Fibroblast of villous mesenchyme (primary cell): ENCODE measurements at regions not wholly inside any gene's neighbourhood (a gene's known extent, or its start where the extent isn't known, plus 50 kb on each side); places are given as distances from the start of the nearest gene placed in this dataset.

Source experiments
- DNase-seq: peaks from one replicate; pipeline ENCODE4 v3.0.0-alpha.2; 2010; ENCODE audit warnings: low read depth
- H3K4me3 ChIP-seq: 2 replicates; pipeline ENCODE4 v1.5.1; 2011; ENCODE audit warnings: low read depth, mild to moderate bottlenecking, low read length
- CTCF ChIP-seq: IDR thresholded peaks from 2 replicates; pipeline ENCODE4 v1.5.1; 2012; ENCODE audit warnings: low read depth, mild to moderate bottlenecking, low read length; ENCODE audit not compliant: insufficient read depth

DNA sequence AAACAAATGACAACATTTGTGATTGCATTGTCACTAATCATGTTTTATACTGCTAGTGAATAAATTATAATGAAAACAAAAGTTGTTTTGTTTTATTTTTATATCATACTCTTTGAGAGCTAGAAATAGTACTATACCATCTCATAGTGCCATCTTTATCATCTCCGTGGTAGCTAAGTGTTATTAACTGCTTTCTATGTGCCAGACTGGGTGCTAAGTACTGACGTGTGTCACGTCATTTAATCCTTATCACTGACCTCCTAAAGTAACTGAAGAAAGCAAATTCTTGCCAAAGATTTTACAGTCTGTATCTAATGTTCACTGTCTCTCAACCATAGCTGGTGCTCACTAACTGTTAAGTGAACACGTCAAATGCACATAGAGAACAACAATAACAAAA is 99.5 kb upstream of the CNTN3 start:
- DNase-seq, result no peak
- no peak for TF ChIP-seq CTCF
- no peak overlapping the region for H3K4me3 ChIP-seq

DNA sequence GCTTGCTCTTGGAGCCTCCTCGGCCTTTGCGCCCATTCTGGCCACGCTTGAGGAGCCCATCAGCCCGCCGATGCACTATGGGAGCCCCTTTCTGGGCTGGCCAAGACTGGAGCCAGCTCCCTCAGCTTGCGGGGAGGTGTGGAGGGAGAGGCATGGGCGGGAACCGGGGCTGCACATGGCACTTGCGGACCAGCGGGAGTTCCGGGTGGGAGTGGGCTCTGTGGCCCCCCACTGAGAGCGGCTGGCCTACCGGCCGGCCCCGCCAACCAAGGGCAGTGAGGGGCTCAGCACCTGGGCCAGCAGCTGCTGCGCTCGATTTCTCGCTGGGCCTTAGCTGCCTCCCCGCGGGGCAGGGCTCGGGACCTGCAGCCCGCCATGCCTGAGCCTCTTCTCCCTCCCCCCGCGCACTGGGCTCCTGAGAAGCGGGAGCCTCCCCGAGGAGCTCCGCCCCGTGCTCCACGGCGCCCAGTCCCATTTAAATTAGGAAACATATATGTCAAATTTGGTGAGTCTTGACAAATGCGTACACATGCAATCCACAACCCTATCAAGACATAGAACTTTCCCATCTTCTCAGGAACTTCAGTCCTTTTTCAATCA is 97.6 kb upstream of the CNTN3 start:
- H3K4me3 ChIP-seq, result no peak overlapping the region
- no peak for TF ChIP-seq CTCF
- DNase-seq, result no peak

GRCh38 chr3:74709951-74710350 is 95.5 kb upstream of the CNTN3 start:
- no peak for DNase-seq
- H3K4me3 ChIP-seq, result no peak overlapping the region
- no peak for TF ChIP-seq CTCF

DNA sequence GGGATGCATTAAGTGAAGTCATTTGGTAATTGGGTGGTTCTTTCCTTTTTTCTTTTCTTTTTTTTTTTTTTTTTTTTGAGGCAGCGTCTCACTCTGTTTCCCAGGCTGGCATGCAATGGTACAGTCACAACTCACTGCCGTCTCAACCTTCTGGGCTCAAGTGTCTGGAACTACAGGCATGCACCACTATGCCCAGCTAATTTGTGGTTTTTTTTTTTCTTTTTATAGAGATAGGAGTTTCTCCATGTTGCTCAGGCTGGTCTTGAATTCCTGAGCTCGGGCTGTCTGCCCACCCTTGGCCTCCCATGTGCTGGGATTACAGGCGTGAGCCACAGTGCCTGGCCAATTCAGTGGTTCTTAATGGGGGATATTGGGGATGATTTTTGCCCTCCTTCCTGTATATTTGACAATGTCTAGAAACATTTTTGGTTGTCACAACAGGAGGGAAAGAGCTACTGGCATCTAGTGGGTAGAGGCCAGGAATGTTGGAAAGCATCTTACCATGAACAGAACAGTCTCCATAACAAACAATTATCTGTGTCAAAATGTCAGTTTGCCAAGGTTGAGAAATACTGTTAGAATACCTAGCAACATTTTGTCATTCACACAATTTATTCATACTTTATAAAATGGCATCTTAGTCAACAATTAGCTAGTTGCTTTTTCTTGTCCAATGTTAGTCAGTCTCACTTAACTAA is 79.4 kb upstream of the CNTN3 start:
- TF ChIP-seq CTCF, result no peak
- no peak for DNase-seq
- no peak overlapping the region for H3K4me3 ChIP-seq

- DNase-seq, result no peak
Observed at GRCh38 chr3:74693251-74693650, 78.8 kb upstream of the CNTN3 start.

GRCh38 chr3:74691946-74692345 is 77.5 kb upstream of the CNTN3 start:
- DNase-seq, result no peak
- TF ChIP-seq CTCF, result no peak
- no peak overlapping the region for H3K4me3 ChIP-seq

More at GRCh38 chr3:74693251-74693650, 78.8 kb upstream of the CNTN3 start:
- TF ChIP-seq CTCF, result no peak
- no peak overlapping the region for H3K4me3 ChIP-seq
